G401.6 (cell line): ENCODE measurements at regions not wholly inside any gene's neighbourhood (a gene's known extent, or its start where the extent isn't known, plus 50 kb on each side); places are given as distances from the start of the nearest gene placed in this dataset.
A peak's percentile ranks its signal among the peaks of the same experiment; 100 is the strongest.

Experiments used
- FAIRE-seq: peaks from 2 replicates; lab custom pipeline; 2012; peaks lifted over from hg19 to GRCh38; lab: Jason Lieb, UNC

- no peak for FAIRE-seq
These were observed 348.6 kb upstream of the CCDC54 start for GRCh38 chr3:107028626-107029025.

GRCh38 chr3:107032111-107032510 lies 345.1 kb upstream of the CCDC54 start:
- FAIRE-seq, result no peak

DNA sequence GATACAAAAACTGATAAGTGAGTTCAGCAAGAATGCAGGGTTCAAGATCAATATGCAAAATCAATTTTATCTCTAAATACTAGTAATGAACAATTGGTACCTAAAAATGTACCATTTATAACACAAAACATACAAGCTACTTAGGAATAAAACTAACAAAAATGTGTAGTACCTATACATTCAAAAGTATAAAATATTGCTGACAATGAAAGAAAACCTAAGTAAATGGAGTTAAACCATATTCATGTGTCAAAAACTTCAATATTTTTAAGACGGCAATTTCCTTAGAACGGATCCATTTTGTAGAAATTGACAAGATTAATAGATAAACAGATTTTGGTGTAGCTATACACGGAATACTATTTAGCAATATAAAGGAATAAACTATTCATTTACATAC lies 343.1 kb upstream of the CCDC54 start:
- FAIRE-seq, result no peak

DNA sequence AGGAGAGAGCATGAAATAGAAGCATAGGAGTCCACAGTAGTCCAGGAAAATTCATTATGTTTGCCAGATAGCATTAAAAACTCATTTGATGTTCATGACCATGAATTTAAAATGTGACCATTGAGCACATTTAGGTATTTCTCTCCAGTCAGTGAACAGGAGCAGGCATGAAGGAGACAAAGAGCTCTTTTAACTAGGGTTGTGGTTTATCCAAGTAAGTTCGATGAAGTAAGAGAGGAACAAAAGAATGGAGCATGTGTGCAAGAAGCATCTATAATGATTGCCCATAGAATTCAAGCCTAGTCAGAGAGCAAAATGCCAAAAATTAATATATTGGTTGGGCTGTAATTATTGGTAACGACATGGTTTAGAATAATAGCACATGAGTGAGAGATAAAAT lies 342.1 kb upstream of the CCDC54 start:
- no peak for FAIRE-seq

GRCh38 chr3:107044677-107045076 lies 332.6 kb upstream of the CCDC54 start:
- no peak for FAIRE-seq

DNA sequence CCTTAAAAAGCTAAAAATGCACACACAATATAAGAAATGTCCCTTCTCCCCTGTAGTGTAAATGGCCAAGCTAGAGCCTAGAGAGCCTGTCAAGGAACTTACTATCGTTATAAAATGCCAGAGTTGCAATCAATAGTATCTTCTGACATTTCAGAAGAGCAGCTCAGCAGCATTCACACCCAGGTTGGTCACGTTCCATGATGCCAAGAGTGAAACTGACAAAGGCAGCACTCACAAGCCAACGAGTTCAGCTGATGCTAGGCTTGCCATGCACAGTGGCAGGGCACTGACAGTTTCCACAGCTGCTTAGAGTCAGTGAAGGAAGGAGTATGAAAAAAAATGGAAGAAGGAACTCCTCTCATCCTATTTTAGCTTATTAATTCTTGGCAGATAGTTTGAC lies 331.4 kb upstream of the CCDC54 start:
- no peak for FAIRE-seq

DNA sequence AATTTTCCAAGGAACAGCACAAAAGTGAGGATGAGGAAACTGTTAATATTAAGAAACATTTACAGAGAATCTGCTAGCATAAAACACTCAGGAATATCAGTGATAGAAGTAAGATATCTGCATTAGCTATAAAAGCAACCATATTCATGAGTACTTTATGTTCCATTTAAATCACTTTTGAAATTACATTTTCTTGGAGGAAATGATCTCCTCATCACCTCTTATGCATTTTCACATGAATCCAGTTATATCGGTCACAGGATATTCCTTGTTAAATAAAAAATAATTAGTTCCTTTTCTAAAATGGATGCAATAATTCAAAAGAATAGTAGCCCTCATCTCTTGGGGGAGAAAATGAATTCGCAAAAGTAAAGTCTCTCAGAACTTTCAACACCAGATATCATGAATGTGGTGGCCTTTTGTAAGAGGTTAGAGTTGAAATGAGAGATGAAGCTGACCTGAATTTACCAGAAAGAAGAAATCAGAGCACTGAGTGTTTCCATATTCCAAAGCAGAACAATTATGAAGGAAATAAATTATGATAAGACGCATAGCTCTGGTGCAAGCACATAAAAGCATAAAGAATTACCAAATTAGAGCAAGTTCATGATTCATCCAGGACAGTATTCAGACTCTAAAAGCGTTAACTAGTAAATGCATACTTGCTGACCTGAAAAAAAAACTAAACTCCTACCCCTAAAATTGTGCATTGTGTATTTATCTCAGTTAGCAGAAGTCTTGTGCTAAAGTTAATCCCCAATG lies 321.9 kb upstream of the CCDC54 start:
- FAIRE-seq, result no peak

GRCh38 chr3:107061466-107061865 lies 315.8 kb upstream of the CCDC54 start:
- FAIRE-seq, result no peak

GRCh38 chr3:107062310-107062709 lies 314.9 kb upstream of the CCDC54 start:
- no peak for FAIRE-seq

DNA sequence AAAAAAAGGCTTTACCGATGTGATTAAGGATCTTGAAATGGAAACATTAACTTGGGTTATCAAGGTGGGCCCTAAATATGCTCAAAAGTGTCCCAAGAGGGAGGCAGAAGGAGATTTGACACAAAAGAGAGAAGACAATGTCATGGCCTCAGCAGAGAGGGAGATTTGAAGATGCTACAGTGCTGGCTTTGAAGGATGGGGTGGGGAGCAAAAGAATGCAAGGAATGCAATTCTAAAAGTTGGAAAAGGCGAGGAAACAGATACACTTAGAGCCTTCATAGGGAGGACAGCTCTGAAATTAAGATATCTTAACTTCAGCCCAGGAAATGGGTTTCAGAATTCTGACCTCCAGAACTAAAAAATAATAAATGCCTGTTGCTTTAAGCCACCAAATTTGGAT lies 314.5 kb upstream of the CCDC54 start:
- no peak for FAIRE-seq

- no peak for FAIRE-seq
These were observed 313.9 kb upstream of the CCDC54 start for GRCh38 chr3:107063351-107063750.

DNA sequence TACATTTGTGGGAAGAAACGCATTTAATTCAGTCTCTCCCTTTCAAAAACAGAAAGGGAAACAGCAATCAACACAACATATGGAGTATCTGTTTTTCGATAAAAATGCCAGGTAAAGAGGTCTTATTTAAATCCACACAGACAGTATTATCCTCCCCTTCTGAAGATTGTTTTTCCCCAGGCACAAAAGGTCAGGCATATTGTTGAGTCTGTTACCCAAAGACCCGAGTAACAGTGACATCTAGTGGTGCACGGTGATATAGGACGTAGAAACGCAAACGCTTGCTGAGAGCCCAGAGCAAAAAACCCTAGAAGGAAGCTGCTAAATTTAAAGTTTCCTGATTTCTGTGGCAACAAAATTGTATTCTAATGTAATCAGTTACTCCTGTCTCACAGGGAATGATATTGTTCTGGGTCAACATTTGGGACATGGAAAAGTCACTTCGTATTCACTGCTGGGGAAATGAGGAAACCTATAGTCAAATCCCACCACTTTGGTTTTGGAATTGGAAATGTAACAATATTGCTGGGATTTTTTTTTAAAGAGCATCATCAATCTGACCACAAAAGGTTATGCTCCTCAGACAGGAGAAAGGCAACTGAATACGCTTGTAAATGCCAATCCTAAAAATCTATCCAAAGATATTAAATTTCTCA lies 312.7 kb upstream of the CCDC54 start:
- peak; percentile 17 for FAIRE-seq

GRCh38 chr3:107065094-107065861 lies 312.0 kb upstream of the CCDC54 start:
- FAIRE-seq, result no peak

- no peak for FAIRE-seq
These were observed 309.8 kb upstream of the CCDC54 start for GRCh38 chr3:107067421-107067820.

DNA sequence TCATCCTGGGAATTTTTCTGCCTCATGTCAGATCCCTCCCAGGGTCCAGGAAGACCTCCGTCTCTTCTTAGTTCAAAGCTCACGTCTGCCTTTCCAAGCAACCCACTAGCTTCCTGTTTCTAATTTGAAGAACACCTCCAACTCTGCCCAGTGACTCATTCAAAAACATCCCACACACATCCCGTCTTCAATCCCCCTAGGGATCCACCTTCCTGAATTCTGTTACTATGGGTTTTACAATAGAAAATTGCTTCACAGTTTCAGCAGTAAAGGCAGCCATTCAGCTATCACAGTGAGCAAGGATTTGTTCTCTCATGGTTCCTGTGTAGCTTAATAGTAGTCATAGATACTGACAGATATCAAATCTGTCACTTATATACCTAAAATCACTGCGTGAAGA lies 308.3 kb upstream of the CCDC54 start:
- FAIRE-seq, result no peak

DNA sequence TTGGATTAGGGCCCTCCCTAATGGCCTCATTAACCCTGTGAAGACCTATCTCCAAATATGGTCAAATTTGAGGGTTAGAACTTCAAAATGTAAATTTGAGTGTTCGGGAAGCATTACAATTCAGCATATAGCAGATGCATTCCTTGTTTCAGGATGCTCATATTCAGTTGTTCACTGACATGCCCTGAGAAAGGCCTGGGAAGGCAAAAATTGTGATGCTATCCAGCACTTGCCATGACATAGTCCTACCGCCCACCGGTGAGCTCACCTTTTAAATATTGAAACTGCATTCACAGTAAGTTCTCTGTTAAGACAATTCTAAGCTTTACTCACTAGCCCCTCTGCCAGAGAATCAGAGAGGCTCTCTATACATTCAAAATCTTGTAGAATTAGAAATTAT lies 300.3 kb upstream of the CCDC54 start:
- FAIRE-seq, result no peak

DNA sequence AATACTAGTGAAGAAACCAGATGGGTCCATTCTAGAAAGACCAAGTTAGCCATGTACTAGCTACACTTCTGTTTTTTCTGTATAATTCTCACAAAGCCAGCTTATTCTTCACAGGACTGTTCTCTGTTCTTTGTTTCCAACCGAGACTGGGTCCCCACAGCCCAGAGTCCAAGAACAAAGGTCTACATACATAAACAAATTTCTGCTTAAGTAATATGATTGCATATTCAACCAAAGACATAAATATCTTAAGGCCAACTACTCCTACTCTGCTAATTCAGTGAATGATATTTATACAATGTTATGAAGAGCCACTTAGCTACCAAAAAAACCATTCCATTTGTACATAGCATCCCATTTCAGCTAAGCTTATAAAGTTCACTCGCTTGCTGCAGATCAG lies 299.8 kb upstream of the CCDC54 start:
- FAIRE-seq, result no peak

GRCh38 chr3:107082527-107082926 lies 294.7 kb upstream of the CCDC54 start:
- FAIRE-seq, result no peak

GRCh38 chr3:107085261-107085660 lies 292.0 kb upstream of the CCDC54 start:
- no peak for FAIRE-seq

- no peak for FAIRE-seq
These were observed 285.1 kb upstream of the CCDC54 start for GRCh38 chr3:107092121-107092520.

GRCh38 chr3:107098864-107099263 lies 278.4 kb upstream of the CCDC54 start:
- no peak for FAIRE-seq

DNA sequence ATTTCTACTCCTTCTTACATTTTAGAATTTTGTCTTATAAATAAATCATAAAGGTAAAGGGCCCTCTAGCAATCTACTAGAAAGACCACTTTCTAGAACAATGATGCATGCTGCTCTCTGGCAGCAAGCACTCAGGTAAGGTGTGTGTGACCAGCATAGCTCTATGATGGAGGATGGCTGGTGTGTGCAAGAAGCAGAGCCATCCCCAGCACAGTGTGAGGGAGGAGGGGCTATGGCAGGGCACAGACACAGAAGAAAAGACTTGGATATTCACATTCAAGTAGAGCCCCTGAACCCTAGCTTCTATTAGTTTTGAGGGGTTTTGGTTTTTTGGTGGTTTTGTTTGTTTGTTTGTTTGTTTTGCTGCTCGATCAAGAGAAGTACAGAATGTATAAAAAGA lies 277.1 kb upstream of the CCDC54 start:
- FAIRE-seq, result no peak

GRCh38 chr3:107100573-107100972 lies 276.7 kb upstream of the CCDC54 start:
- no peak for FAIRE-seq
